ENCODE measurements at regions not wholly inside any gene's neighbourhood (a gene's known extent, or its start where the extent isn't known, plus 50 kb on each side); places are given as distances from the start of the nearest gene placed in this dataset.

DNA sequence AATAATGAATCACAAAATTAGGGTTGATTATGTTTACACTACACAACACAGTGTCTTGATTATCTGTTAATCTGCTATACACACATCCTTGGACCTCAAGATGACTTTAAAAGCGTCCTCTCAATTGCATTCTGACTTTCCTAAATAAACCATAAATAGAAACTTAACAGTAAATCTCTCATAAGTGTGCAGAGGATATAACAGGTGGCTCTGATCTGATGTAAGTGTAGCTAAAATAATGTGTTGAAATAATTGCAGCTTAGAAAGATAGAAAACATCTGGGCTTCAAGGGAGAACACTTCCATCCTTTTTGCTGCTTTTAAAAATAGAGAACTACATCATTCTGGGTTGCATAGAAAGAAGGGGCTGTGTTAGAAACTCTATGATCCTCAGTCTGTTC is 78.4 kb upstream of the EFEMP1 start:
- Histone ChIP-seq H3K9ac (ENCODE audit: low read depth, low read length) (no peak overlapping the region), H3K27ac (ENCODE audit: low read length) (no peak overlapping the region), H3K27me3 (ENCODE audit: insufficient read depth, low read length) (peaks cover 5% of the 10 kb centered on the region; the same call in 1 of the 2 replicates), H3K36me3 (ENCODE audit: insufficient read depth, low read depth, low read length) (no peaks in the 10 kb centered on the region), H3K9me3 (ENCODE audit: insufficient read depth, low read depth, low read length) (no peaks in the 10 kb centered on the region), H3K4me3 (ENCODE audit: low read length) (no peak overlapping the region), H3K4me1 (ENCODE audit: insufficient read depth, low read length) (no peaks in the 10 kb centered on the region; the same call in 1 of the 2 replicates)

- no peak overlapping the region for H3K27ac ChIP-seq (ENCODE audit: low read length)
- no peak overlapping the region for H3K9ac ChIP-seq (ENCODE audit: low read depth, low read length)
- peak overlapping the region; percentile 26; the same call in 1 of the 2 replicates for H3K4me3 ChIP-seq (ENCODE audit: low read length)
- peaks cover 4% of the 10 kb centered on the region; the same call in 1 of the 2 replicates for H3K4me1 ChIP-seq (ENCODE audit: insufficient read depth, low read length)
- peaks cover 15% of the 10 kb centered on the region; the same call in 1 of the 2 replicates for H3K27me3 ChIP-seq (ENCODE audit: insufficient read depth, low read length)
- no peaks in the 10 kb centered on the region for H3K9me3 ChIP-seq (ENCODE audit: insufficient read depth, low read depth, low read length)
- no peaks in the 10 kb centered on the region for H3K36me3 ChIP-seq (ENCODE audit: insufficient read depth, low read depth, low read length)
These were observed 85.3 kb upstream of the EFEMP1 start for GRCh38 chr2:56008661-56009431.

DNA sequence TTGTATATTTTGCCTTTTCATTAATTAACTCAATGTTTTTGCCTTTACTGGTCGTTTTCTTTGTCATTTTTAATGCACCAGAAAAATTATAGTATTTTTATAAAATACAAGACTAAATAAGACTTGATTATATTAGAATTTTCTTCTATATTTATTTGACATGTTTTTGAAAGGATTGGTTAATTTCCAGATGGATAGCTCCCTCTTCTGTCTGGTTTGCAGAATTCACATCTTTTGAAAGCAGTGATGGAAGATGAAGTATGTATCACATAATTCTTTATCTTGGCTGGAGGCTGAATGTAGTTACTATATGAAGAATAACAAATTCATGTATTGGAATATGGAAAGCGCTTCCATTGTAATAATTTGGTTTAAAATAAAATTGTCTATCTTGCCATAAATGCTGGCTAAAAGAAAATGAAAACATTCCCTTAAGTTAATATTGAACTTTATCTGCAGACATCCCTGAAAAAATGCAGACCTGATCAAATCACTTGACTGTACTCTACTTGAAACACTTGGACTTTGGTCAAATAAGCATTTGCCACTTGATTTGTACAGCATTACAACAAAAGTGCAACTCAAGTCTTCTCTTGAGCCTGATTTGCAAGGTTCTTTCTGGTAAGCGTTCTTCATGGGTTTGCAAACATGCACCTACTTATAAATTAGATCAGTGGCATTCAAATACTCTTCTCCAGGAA is 86.3 kb upstream of the EFEMP1 start:
- no peak overlapping the region for H3K27ac ChIP-seq (ENCODE audit: low read length)
- no peaks in the 10 kb centered on the region for H3K36me3 ChIP-seq (ENCODE audit: insufficient read depth, low read depth, low read length)
- no peak overlapping the region for H3K9ac ChIP-seq (ENCODE audit: low read depth, low read length)
- no peaks in the 10 kb centered on the region for H3K9me3 ChIP-seq (ENCODE audit: insufficient read depth, low read depth, low read length)
- peaks cover 4% of the 10 kb centered on the region; the same call in 1 of the 2 replicates for H3K4me1 ChIP-seq (ENCODE audit: insufficient read depth, low read length)
- H3K4me3 ChIP-seq (ENCODE audit: low read length), result no peak overlapping the region
- H3K27me3 ChIP-seq (ENCODE audit: insufficient read depth, low read length), result peaks cover 15% of the 10 kb centered on the region; the same call in 1 of the 2 replicates

GRCh38 chr2:56011624-56012023 is 88.0 kb upstream of the EFEMP1 start:
- Histone ChIP-seq H3K4me3 (ENCODE audit: low read length) (no peak overlapping the region), H3K27ac (ENCODE audit: low read length) (no peak overlapping the region), H3K9me3 (ENCODE audit: insufficient read depth, low read depth, low read length) (no peaks in the 10 kb centered on the region), H3K27me3 (ENCODE audit: insufficient read depth, low read length) (peaks cover 15% of the 10 kb centered on the region; the same call in 1 of the 2 replicates), H3K36me3 (ENCODE audit: insufficient read depth, low read depth, low read length) (no peaks in the 10 kb centered on the region), H3K9ac (ENCODE audit: low read depth, low read length) (no peak overlapping the region), H3K4me1 (ENCODE audit: insufficient read depth, low read length) (peaks cover 12% of the 10 kb centered on the region; the same call in 1 of the 2 replicates)

GRCh38 chr2:56012221-56012765 is 88.7 kb upstream of the EFEMP1 start:
- Histone ChIP-seq H3K27me3 (ENCODE audit: insufficient read depth, low read length) (peaks cover 16% of the 10 kb centered on the region; the same call in 1 of the 2 replicates), H3K9me3 (ENCODE audit: insufficient read depth, low read depth, low read length) (no peaks in the 10 kb centered on the region), H3K4me3 (ENCODE audit: low read length) (no peak overlapping the region)

DNA sequence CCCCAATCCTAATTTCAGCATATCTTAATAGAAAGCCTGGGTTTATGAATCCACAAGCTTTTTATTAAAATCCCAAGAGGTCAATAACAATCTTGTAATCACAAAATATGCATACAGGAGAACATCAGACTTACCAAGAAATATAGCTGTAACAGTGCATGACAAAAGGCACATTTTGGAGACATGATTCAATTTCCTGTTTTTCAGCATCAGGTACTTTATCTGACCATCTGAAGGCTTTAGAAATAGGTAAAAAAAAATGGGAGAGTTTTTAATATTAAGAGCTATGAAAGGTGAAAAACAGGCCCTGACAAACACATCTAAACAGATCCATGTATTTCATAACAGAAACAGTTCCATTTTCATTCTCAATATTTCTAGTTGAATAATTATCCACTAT is 89.9 kb upstream of the EFEMP1 start:
- no peak overlapping the region for H3K4me3 ChIP-seq (ENCODE audit: low read length)
- peaks cover 12% of the 10 kb centered on the region; the same call in 1 of the 2 replicates for H3K4me1 ChIP-seq (ENCODE audit: insufficient read depth, low read length)
- no peaks in the 10 kb centered on the region for H3K36me3 ChIP-seq (ENCODE audit: insufficient read depth, low read depth, low read length)
- H3K9me3 ChIP-seq (ENCODE audit: insufficient read depth, low read depth, low read length), result no peaks in the 10 kb centered on the region
- peaks cover 18% of the 10 kb centered on the region; the same call in 1 of the 2 replicates for H3K27me3 ChIP-seq (ENCODE audit: insufficient read depth, low read length)
- H3K9ac ChIP-seq (ENCODE audit: low read depth, low read length), result no peak overlapping the region
- H3K27ac ChIP-seq (ENCODE audit: low read length), result no peak overlapping the region

More at GRCh38 chr2:56012221-56012765, 88.7 kb upstream of the EFEMP1 start:
- peaks cover 12% of the 10 kb centered on the region; the same call in 1 of the 2 replicates for H3K4me1 ChIP-seq (ENCODE audit: insufficient read depth, low read length)
- no peak overlapping the region for H3K9ac ChIP-seq (ENCODE audit: low read depth, low read length)
- no peak overlapping the region for H3K27ac ChIP-seq (ENCODE audit: low read length)
- no peaks in the 10 kb centered on the region for H3K36me3 ChIP-seq (ENCODE audit: insufficient read depth, low read depth, low read length)

- no peak overlapping the region for H3K9ac ChIP-seq (ENCODE audit: low read depth, low read length)
- no peaks in the 10 kb centered on the region for H3K36me3 ChIP-seq (ENCODE audit: insufficient read depth, low read depth, low read length)
- no peak overlapping the region for H3K27ac ChIP-seq (ENCODE audit: low read length)
- no peaks in the 10 kb centered on the region for H3K9me3 ChIP-seq (ENCODE audit: insufficient read depth, low read depth, low read length)
- H3K4me1 ChIP-seq (ENCODE audit: insufficient read depth, low read length), result peaks cover 8% of the 10 kb centered on the region; the same call in 1 of the 2 replicates
- H3K4me3 ChIP-seq (ENCODE audit: low read length), result no peak overlapping the region
- H3K27me3 ChIP-seq (ENCODE audit: insufficient read depth, low read length), result peaks cover 23% of the 10 kb centered on the region; the same call in 1 of the 2 replicates
These were observed 90.6 kb upstream of the EFEMP1 start for GRCh38 chr2:56014046-56014730.

GRCh38 chr2:56015711-56016115 is 92.1 kb upstream of the EFEMP1 start:
- Histone ChIP-seq H3K4me3 (ENCODE audit: low read length) (no peak overlapping the region), H3K9ac (ENCODE audit: low read depth, low read length) (no peak overlapping the region), H3K9me3 (ENCODE audit: insufficient read depth, low read depth, low read length) (no peaks in the 10 kb centered on the region), H3K36me3 (ENCODE audit: insufficient read depth, low read depth, low read length) (no peaks in the 10 kb centered on the region), H3K27ac (ENCODE audit: low read length) (no peak overlapping the region), H3K4me1 (ENCODE audit: insufficient read depth, low read length) (peaks cover 8% of the 10 kb centered on the region; the same call in 1 of the 2 replicates), H3K27me3 (ENCODE audit: insufficient read depth, low read length) (peaks cover 23% of the 10 kb centered on the region; the same call in 1 of the 2 replicates)

- Histone ChIP-seq H3K9me3 (ENCODE audit: insufficient read depth, low read depth, low read length) (no peaks in the 10 kb centered on the region), H3K27me3 (ENCODE audit: insufficient read depth, low read length) (peaks cover 15% of the 10 kb centered on the region; the same call in 1 of the 2 replicates), H3K4me1 (ENCODE audit: insufficient read depth, low read length) (peaks cover 8% of the 10 kb centered on the region; the same call in 1 of the 2 replicates), H3K36me3 (ENCODE audit: insufficient read depth, low read depth, low read length) (no peaks in the 10 kb centered on the region), H3K4me3 (ENCODE audit: low read length) (no peak overlapping the region), H3K9ac (ENCODE audit: low read depth, low read length) (no peak overlapping the region), H3K27ac (ENCODE audit: low read length) (no peak overlapping the region)
These were observed 94.2 kb upstream of the EFEMP1 start for GRCh38 chr2:56017784-56018183.

DNA sequence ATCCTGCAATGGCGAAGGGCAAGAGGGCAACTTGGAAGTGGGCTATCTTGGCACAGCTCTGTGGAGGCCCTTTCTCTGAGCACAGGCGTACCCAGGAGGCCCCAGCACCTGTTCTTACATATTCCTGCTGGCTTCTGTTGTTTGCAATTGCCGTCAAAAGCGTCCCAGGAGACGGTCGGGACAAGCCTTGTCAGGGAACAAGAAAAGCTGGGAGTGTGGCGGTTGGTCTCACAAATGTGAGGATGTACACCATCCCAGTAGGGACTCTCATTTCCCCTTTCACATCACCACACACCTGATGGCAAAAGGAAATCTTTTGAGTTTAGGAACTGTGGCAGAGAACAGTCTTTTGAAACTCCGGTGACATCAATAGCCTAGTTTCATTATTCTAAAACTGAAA is 94.7 kb upstream of the EFEMP1 start:
- Histone ChIP-seq H3K4me1 (ENCODE audit: insufficient read depth, low read length) (peaks cover 8% of the 10 kb centered on the region; the same call in 1 of the 2 replicates), H3K27ac (ENCODE audit: low read length) (no peak overlapping the region), H3K36me3 (ENCODE audit: insufficient read depth, low read depth, low read length) (no peaks in the 10 kb centered on the region), H3K4me3 (ENCODE audit: low read length) (no peak overlapping the region), H3K9me3 (ENCODE audit: insufficient read depth, low read depth, low read length) (no peaks in the 10 kb centered on the region), H3K27me3 (ENCODE audit: insufficient read depth, low read length) (peaks cover 15% of the 10 kb centered on the region; the same call in 1 of the 2 replicates), H3K9ac (ENCODE audit: low read depth, low read length) (no peak overlapping the region)

DNA sequence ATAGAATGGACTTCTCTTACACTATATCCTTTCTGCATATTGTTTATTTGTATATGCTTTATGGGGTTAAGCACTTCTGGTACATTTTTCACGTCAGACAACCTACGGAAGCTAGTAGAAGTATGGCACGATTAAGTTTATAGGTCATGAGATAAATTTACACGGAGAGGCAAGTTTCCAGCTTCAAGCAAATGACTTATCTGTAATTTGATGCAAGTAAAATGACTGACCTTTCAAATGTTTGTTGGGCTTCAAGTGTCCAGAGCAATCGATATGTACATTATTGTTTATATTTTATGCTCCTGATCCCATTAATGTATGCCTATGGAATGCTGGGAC is 97.5 kb upstream of the EFEMP1 start:
- Histone ChIP-seq H3K9ac (ENCODE audit: low read depth, low read length) (no peak overlapping the region), H3K27me3 (ENCODE audit: insufficient read depth, low read length) (peaks cover 15% of the 10 kb centered on the region; the same call in 1 of the 2 replicates), H3K9me3 (ENCODE audit: insufficient read depth, low read depth, low read length) (no peaks in the 10 kb centered on the region), H3K4me3 (ENCODE audit: low read length) (no peak overlapping the region), H3K36me3 (ENCODE audit: insufficient read depth, low read depth, low read length) (no peaks in the 10 kb centered on the region), H3K4me1 (ENCODE audit: insufficient read depth, low read length) (no peaks in the 10 kb centered on the region), H3K27ac (ENCODE audit: low read length) (no peak overlapping the region)
